H54 (cell line): ENCODE measurements at regions not wholly inside any gene's neighbourhood (a gene's known extent, or its start where the extent isn't known, plus 50 kb on each side); places are given as distances from the start of the nearest gene placed in this dataset.
"Not testable (repeated sequence)": the region's sequence is repeated elsewhere in the genome, so short reads cannot be mapped to it uniquely, and the experiment has no call there.

Experiments
- DNase-seq: peaks from one replicate; pipeline ENCODE4 v3.0.0; 2011; ENCODE audit warnings: low spot score, mixed read lengths; ENCODE audit not compliant: insufficient read length
- FAIRE-seq: peaks from 3 replicates; lab custom pipeline; 2011; peaks lifted over from hg19 to GRCh38; lab: Jason Lieb, UNC
- POLR2A ChIP-seq: IDR thresholded peaks from 2 replicates; pipeline ENCODE4 v1.6.1; 2011; ENCODE audit warnings: low read depth, mild to moderate bottlenecking, low read length

- no peak for TF ChIP-seq POLR2A
- DNase-seq: no peak
- no peak for FAIRE-seq
These were observed 714.9 kb upstream of the LUZP2 start for GRCh38 chr11:23781803-23782560.

GRCh38 chr11:23786974-23787373 lies 709.9 kb upstream of the LUZP2 start:
- DNase-seq, FAIRE-seq: not testable (repeated sequence)

- DNase-seq (no peak), FAIRE-seq (no peak)
- TF ChIP-seq POLR2A: no peak
These were observed 707.5 kb upstream of the LUZP2 start for GRCh38 chr11:23789200-23789853.

GRCh38 chr11:23789938-23790371 lies 706.9 kb upstream of the LUZP2 start:
- peak; percentile 53 for FAIRE-seq
- DNase-seq: no peak
- no peak for TF ChIP-seq POLR2A

- no peak for TF ChIP-seq POLR2A
- FAIRE-seq: no peak
- no peak for DNase-seq
These were observed 699.0 kb upstream of the LUZP2 start for GRCh38 chr11:23797624-23798419.

- FAIRE-seq, DNase-seq: not testable (repeated sequence)
These were observed 662.5 kb upstream of the LUZP2 start for GRCh38 chr11:23834306-23834705.

- no peak for TF ChIP-seq POLR2A
- no peak for DNase-seq
- FAIRE-seq: no peak
These were observed 659.9 kb upstream of the LUZP2 start for GRCh38 chr11:23836981-23837380.

GRCh38 chr11:23840872-23841271 lies 656.0 kb upstream of the LUZP2 start:
- DNase-seq (no peak), FAIRE-seq (no peak)
- no peak for TF ChIP-seq POLR2A

GRCh38 chr11:23846902-23847422 lies 649.9 kb upstream of the LUZP2 start:
- no peak for DNase-seq
- no peak for FAIRE-seq
- no peak for TF ChIP-seq POLR2A

GRCh38 chr11:23851216-23851615 lies 645.6 kb upstream of the LUZP2 start:
- TF ChIP-seq POLR2A: no peak
- FAIRE-seq: no peak
- DNase-seq: no peak

- FAIRE-seq (no peak), DNase-seq (no peak)
- no peak for TF ChIP-seq POLR2A
These were observed 640.2 kb upstream of the LUZP2 start for GRCh38 chr11:23856654-23857053.

- no peak for TF ChIP-seq POLR2A
- DNase-seq: no peak
- FAIRE-seq: no peak
These were observed 637.8 kb upstream of the LUZP2 start for GRCh38 chr11:23859087-23859486.

- DNase-seq (no peak), FAIRE-seq (no peak)
- TF ChIP-seq POLR2A: no peak
These were observed 635.2 kb upstream of the LUZP2 start for GRCh38 chr11:23861615-23862014.
